NCI-H345 treated with DMSO at 0.1 percent for 48 hours (cell line): ENCODE measurements at regions not wholly inside any gene's neighbourhood (a gene's known extent, or its start where the extent isn't known, plus 50 kb on each side); places are given as distances from the start of the nearest gene placed in this dataset.
A peak's percentile ranks its signal among the peaks of the same experiment; 100 is the strongest.

Source experiments
- DNase-seq: peaks from one replicate; lab custom pipeline; 2025; ENCODE audit not compliant: unreplicated experiment; lab: John Stamatoyannopoulos, UW

GRCh38 chr7:136076954-136077353 lies 99.8 kb upstream of the MTPN start:
- no peak for DNase-seq

GRCh38 chr7:136074843-136075242 lies 97.7 kb upstream of the MTPN start:
- DNase-seq: peak; percentile 52

GRCh38 chr7:136072447-136072846 lies 95.3 kb upstream of the MTPN start:
- DNase-seq: no peak

- no peak for DNase-seq
These were observed 93.8 kb upstream of the MTPN start for GRCh38 chr7:136070736-136071505.

GRCh38 chr7:136069840-136070529 lies 92.8 kb upstream of the MTPN start:
- no peak for DNase-seq

GRCh38 chr7:136067277-136067676 lies 90.1 kb upstream of the MTPN start:
- DNase-seq: no peak

- DNase-seq: no peak
These were observed 89.4 kb upstream of the MTPN start for GRCh38 chr7:136066304-136067143.

- no peak for DNase-seq
These were observed 87.6 kb upstream of the MTPN start for GRCh38 chr7:136064627-136065237.

- no peak for DNase-seq
These were observed 86.9 kb upstream of the MTPN start for GRCh38 chr7:136064081-136064480.

- no peak for DNase-seq
These were observed 86.1 kb upstream of the MTPN start for GRCh38 chr7:136063326-136063666.

- DNase-seq: peak; percentile 19
These were observed 85.6 kb upstream of the MTPN start for GRCh38 chr7:136062625-136063325.

GRCh38 chr7:136061433-136061832 lies 84.3 kb upstream of the MTPN start:
- no peak for DNase-seq

GRCh38 chr7:136058546-136058945 lies 81.4 kb upstream of the MTPN start:
- no peak for DNase-seq

- no peak for DNase-seq
These were observed 80.3 kb upstream of the MTPN start for GRCh38 chr7:136057509-136057908.

GRCh38 chr7:136056651-136057231 lies 79.6 kb upstream of the MTPN start:
- DNase-seq: no peak

GRCh38 chr7:136055266-136055665 lies 78.1 kb upstream of the MTPN start:
- DNase-seq: no peak

- DNase-seq: no peak
These were observed 76.7 kb upstream of the MTPN start for GRCh38 chr7:136053689-136054485.

GRCh38 chr7:136051203-136051928 lies 74.2 kb upstream of the MTPN start:
- DNase-seq: no peak

- DNase-seq: no peak
These were observed 73.3 kb upstream of the MTPN start for GRCh38 chr7:136050462-136050847.
